HCT116 (cell line): ENCODE measurements at regions not wholly inside any gene's neighbourhood (a gene's known extent, or its start where the extent isn't known, plus 50 kb on each side); places are given as distances from the start of the nearest gene placed in this dataset.

Experiments used
- ATAC-seq: fragments of 200-7000 bp; cut with Tn5 transposase; 2 replicates; pipeline ENCODE4 v1.9.1; 2020; ENCODE audit warnings: mild to moderate bottlenecking, moderate library complexity
- BruUV-seq: library from RNA; stranded (reverse); fragments of 400-500 nt; replicated peaks from 2 replicates; lab custom pipeline; 2021; lab: Mats Ljungman, UMichigan
- CTCF ChIA-PET: fragments of 300-600 bp; sonication (Branson Sonifier 250); formaldehyde crosslinking; loops from one replicate; lab custom pipeline; 2021; ENCODE audit warnings: antibody characterized with exemption; lab: Charles Lee
- POLR2A ChIA-PET: fragments of 300-600, 350-600 bp; sonication (Branson Sonifier 250); formaldehyde crosslinking; loops from one replicate; lab custom pipeline; 2021; ENCODE audit warnings: antibody characterized with exemption; lab: Charles Lee
- RAD21 ChIA-PET, 2 experiments: fragments of 300-600 bp; sonication (Branson Sonifier 250); formaldehyde crosslinking; loops; one replicate each; lab custom pipeline; 2023; ENCODE audit warnings: low total read pairs in 2 of 2; ENCODE audit not compliant: uncharacterized antibody in 2 of 2, unreplicated experiment in 2 of 2, low non-redundant PET in 1 of 2; lab: Charles Lee
- DNase-seq: peaks from one replicate; pipeline ENCODE4 v3.0.0-alpha.2; 2010; ENCODE audit warnings: low read depth, low spot score
- H2AFZ ChIP-seq: fragments of 200-600 bp; shearing (Covaris generic), sonication (generic); 2 replicates; pipeline ENCODE4 v1.6.1; 2017; ENCODE audit warnings: low read depth, mixed run types, mixed read lengths, antibody characterized with exemption, low read length; ENCODE audit not compliant: poor library complexity, severe bottlenecking
- H3K27ac ChIP-seq: 2 replicates; pipeline ENCODE4 v1.5.1; 2012; ENCODE audit warnings: low read depth, low read length
- H3K27me3 ChIP-seq: fragments of 200-600 bp; sonication (generic); 2 replicates; pipeline ENCODE4 v1.6.1; 2016; ENCODE audit warnings: mixed run types, low read length, mixed read lengths; ENCODE audit not compliant: insufficient read depth
- H3K36me3 ChIP-seq, 2 experiments: fragments of 200-500 bp in 1 of 2; fragments of 200-600 bp in 1 of 2; sonication (Bioruptor generic) in 1 of 2; sonication (generic) in 1 of 2; 2 replicates each; pipeline versions ENCODE4 v1.5.1 to v1.6.1; 2014 to 2016; ENCODE audit warnings: low read length in 2 of 2, inconsistent platforms in 1 of 2, mixed read lengths in 1 of 2, mixed run types in 1 of 2; ENCODE audit not compliant: insufficient read depth in 2 of 2, control insufficient read depth in 1 of 2
- H3K4me1 ChIP-seq, 2 experiments: fragments of 200-600 bp in 1 of 2; sonication (generic) in 1 of 2; 2 replicates each; pipeline versions ENCODE4 v1.5.1 to v1.6.1; 2012 to 2017; ENCODE audit warnings: low read length in 2 of 2, inconsistent platforms in 1 of 2, mild to moderate bottlenecking in 1 of 2, mixed read lengths in 1 of 2, mixed run types in 1 of 2, moderate library complexity in 1 of 2; ENCODE audit not compliant: insufficient read depth in 2 of 2, control insufficient read depth in 1 of 2
- H3K4me2 ChIP-seq: fragments of 200-600 bp; sonication (generic); 2 replicates; pipeline ENCODE4 v1.6.1; 2017; ENCODE audit warnings: mixed run types, low read length, mixed read lengths
- H3K4me3 ChIP-seq, 2 experiments: fragments of 200-600 bp in 1 of 2; sonication (generic) in 1 of 2; replicated peaks in 1 of 2; 2 replicates each; pipeline ENCODE4 v1.5.1; 2011 to 2016; ENCODE audit warnings: low read length in 2 of 2, control low read depth in 1 of 2, low read depth in 1 of 2, mild to moderate bottlenecking in 1 of 2, mixed read lengths in 1 of 2, mixed run types in 1 of 2
- H3K79me2 ChIP-seq: fragments of 200-600 bp; sonication (generic); 2 replicates; pipeline ENCODE4 v1.6.1; 2017; ENCODE audit warnings: mild to moderate bottlenecking, mixed run types, low read length, moderate library complexity, mixed read lengths; ENCODE audit not compliant: insufficient read depth
- H3K9ac ChIP-seq: fragments of 200-600 bp; sonication (generic); 2 replicates; pipeline ENCODE4 v1.6.1; 2016; ENCODE audit warnings: low read length, mixed read lengths
- H3K9me2 ChIP-seq: fragments of 200-600 bp; sonication (generic), shearing (Covaris generic); 2 replicates; pipeline ENCODE4 v1.6.1; 2017; ENCODE audit warnings: mixed run types, mild to moderate bottlenecking, moderate library complexity; ENCODE audit not compliant: insufficient read depth
- H3K9me3 ChIP-seq, 2 experiments: fragments of 200-500 bp in 1 of 2; fragments of 200-600 bp in 1 of 2; sonication (Bioruptor generic) in 1 of 2; sonication (generic) in 1 of 2; 2 replicates each; pipeline ENCODE4 v1.6.1; 2014 to 2017; ENCODE audit warnings: low read length in 2 of 2, mixed read lengths in 2 of 2, inconsistent platforms in 1 of 2, low read depth in 1 of 2, mild to moderate bottlenecking in 1 of 2, mixed run types in 1 of 2, moderate library complexity in 1 of 2; ENCODE audit not compliant: control insufficient read depth in 1 of 2, insufficient read depth in 1 of 2
- H4K20me1 ChIP-seq: fragments of 200-600 bp; sonication (generic), shearing (Covaris generic); 2 replicates; pipeline ENCODE4 v1.6.1; 2017; ENCODE audit warnings: mixed run types, mild to moderate bottlenecking, moderate library complexity; ENCODE audit not compliant: insufficient read depth
- CBX3 ChIP-seq: IDR thresholded peaks from 2 replicates; pipeline ENCODE4 v1.6.1; 2012; ENCODE audit warnings: low read depth
- CTCF ChIP-seq, 3 experiments: fragments of 200-600 bp in 1 of 3; sonication (generic) in 1 of 3; IDR thresholded peaks in 2 of 3; conservative IDR thresholded peaks in 1 of 3; 2 replicates each; pipeline ENCODE4 v1.5.1; 2012 to 2017; ENCODE audit warnings: low read depth in 2 of 3, low read length in 2 of 3, antibody characterized with exemption in 1 of 3, borderline replicate concordance in 1 of 3, control low read depth in 1 of 3, mild to moderate bottlenecking in 1 of 3, mixed read lengths in 1 of 3, mixed run types in 1 of 3, moderate library complexity in 1 of 3; ENCODE audit not compliant: insufficient read depth in 1 of 3
- EGR1 ChIP-seq: IDR thresholded peaks from 2 replicates; pipeline ENCODE4 v1.6.1; 2012; ENCODE audit warnings: low read depth
- ELF1 ChIP-seq: IDR thresholded peaks from 2 replicates; pipeline ENCODE4 v1.6.1; 2012; ENCODE audit warnings: low read depth, borderline replicate concordance
- EZH2 ChIP-seq: fragments of 200-600 bp; sonication (generic); IDR thresholded peaks from 2 replicates; pipeline ENCODE4 v1.6.1; 2017; ENCODE audit warnings: antibody characterized with exemption, mixed run types
- FOSL1 ChIP-seq: IDR thresholded peaks from 2 replicates; pipeline ENCODE4 v1.6.1; 2012; ENCODE audit warnings: low read depth
- POLR2AphosphoS5 ChIP-seq: IDR thresholded peaks from 2 replicates; pipeline ENCODE4 v1.6.1; 2011; ENCODE audit warnings: mild to moderate bottlenecking, low read depth, low read length, moderate library complexity
- REST ChIP-seq: IDR thresholded peaks from 2 replicates; pipeline ENCODE4 v1.6.1; 2012; ENCODE audit warnings: low read depth
- SP1 ChIP-seq: IDR thresholded peaks from 2 replicates; pipeline ENCODE4 v1.6.1; 2012; ENCODE audit warnings: low read depth
- SRF ChIP-seq: IDR thresholded peaks from 2 replicates; pipeline ENCODE4 v1.6.1; 2012; ENCODE audit warnings: low read depth
- YY1 ChIP-seq: IDR thresholded peaks from 2 replicates; pipeline ENCODE4 v1.6.1; 2011; ENCODE audit warnings: low read length, low read depth, moderate library complexity, mild to moderate bottlenecking; ENCODE audit not compliant: insufficient replicate concordance; ENCODE audit errors: extremely low read depth
- ZBTB33 ChIP-seq: IDR thresholded peaks from 2 replicates; pipeline ENCODE4 v1.6.1; 2011; ENCODE audit warnings: mild to moderate bottlenecking, low read length, moderate library complexity; ENCODE audit not compliant: insufficient replicate concordance; ENCODE audit errors: extremely low read depth
- ZFX ChIP-seq: fragments of 450-650 bp; IDR thresholded peaks from 2 replicates; pipeline ENCODE4 v1.6.1; 2017
- intact Hi-C: fragments of 100-400 bp; cut with micrococcal nuclease; formaldehyde crosslinking; loops from 2 replicates; pipeline ENCODE4 v1.10.0; 2022
- TF ChIP-seq, protein P1 (sequence below): IDR thresholded peaks from 2 replicates; pipeline ENCODE4 v1.6.1; 2012

DNA sequence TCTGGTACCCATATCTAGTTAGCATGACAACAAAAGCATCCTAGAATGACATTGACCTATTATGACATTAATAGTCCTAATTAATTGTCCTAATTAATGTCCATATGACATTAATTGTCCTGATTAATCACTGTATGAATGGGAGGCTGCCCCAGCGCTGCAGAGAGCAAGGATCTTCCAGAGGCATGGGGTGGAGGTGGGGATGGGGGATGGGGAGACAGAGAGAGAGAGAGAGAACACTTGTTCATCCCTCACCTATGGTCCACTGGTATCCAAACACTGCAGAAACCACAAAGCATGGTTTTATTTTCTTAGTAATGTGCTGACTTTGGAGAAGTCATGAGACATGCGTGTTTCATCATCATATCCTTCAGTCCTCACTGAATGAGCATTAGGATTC lies 235.1 kb downstream of the FNDC1 start:
- no peaks in the 10 kb centered on the region for H3K9me3 ChIP-seq
- H3K36me3 ChIP-seq, result no peaks in the 10 kb centered on the region
- ChIA-PET POLR2A (no interaction called here), CTCF (no interaction called here), RAD21 (no interaction called here)
- H3K4me3 ChIP-seq, result no peak overlapping the region
- peaks cover 21% of the 10 kb centered on the region; the same call in 1 of the 2 replicates for H3K27me3 ChIP-seq
- no peak for ATAC-seq
- no peaks in the 10 kb centered on the region for H3K79me2 ChIP-seq
- no TSS peak for BruUV-seq
- no peak overlapping the region for H3K9ac ChIP-seq
- H3K4me1 ChIP-seq, result no peaks in the 10 kb centered on the region
- no peak overlapping the region for H2AFZ ChIP-seq
- H3K27ac ChIP-seq, result no peak overlapping the region
- no peaks in the 10 kb centered on the region for H3K9me2 ChIP-seq
- no peak for DNase-seq
- TF ChIP-seq SP1 (no peak), EZH2 (no peak), ELF1 (no peak), CTCF (IDR thresholded peaks at IDR 0.05 in 2 of 3, conservative IDR thresholded peaks at IDR 0.05 in 1 of 3; ENCODE audit: borderline replicate concordance in 1 of 3, insufficient read depth in 1 of 3, low read depth in 2 of 3, low read length in 2 of 3) (no peak), ZBTB33 (no peak), EGR1 (no peak), YY1 (no peak), SRF (no peak), CBX3 (no peak), FOSL1 (no peak), REST (no peak), POLR2AphosphoS5 (no peak), ZFX (no peak)
- TF ChIP-seq, protein P1, sequence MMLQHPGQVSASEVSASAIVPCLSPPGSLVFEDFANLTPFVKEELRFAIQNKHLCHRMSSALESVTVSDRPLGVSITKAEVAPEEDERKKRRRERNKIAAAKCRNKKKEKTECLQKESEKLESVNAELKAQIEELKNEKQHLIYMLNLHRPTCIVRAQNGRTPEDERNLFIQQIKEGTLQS, result no peak
- no peak overlapping the region for H3K4me2 ChIP-seq
- intact Hi-C loops, result no loop called here
- H4K20me1 ChIP-seq, result no peaks in the 10 kb centered on the region
